ENCODE measurements at regions not wholly inside any gene's neighbourhood (a gene's known extent, or its start where the extent isn't known, plus 50 kb on each side); places are given as distances from the start of the nearest gene placed in this dataset.

GRCh38 chr12:98417266-98417665 is 98.1 kb upstream of the TMPO start:
- H3F3A ChIP-seq (ENCODE audit: insufficient read depth): no peaks in the 10 kb centered on the region
- no peaks in the 10 kb centered on the region for H3K27me3 ChIP-seq (ENCODE audit: low read length)
- H3K9me3 ChIP-seq (ENCODE audit: insufficient read depth, low read length): no peaks in the 10 kb centered on the region
- no peak overlapping the region for H3K4me2 ChIP-seq (ENCODE audit: low read depth, low read length, poor library complexity, severe bottlenecking)
- no peak overlapping the region for H2AFZ ChIP-seq (ENCODE audit: low read depth, low read length, severe bottlenecking)
- H3K27ac ChIP-seq (ENCODE audit: low read depth, low read length): no peak overlapping the region
- H3K9me2 ChIP-seq (replicated peaks; ENCODE audit: insufficient read depth, low read length): no peaks in the 10 kb centered on the region
- no peak overlapping the region for H3K4me3 ChIP-seq (ENCODE audit: insufficient read depth, low read length, poor library complexity, severe bottlenecking)
- H3K9ac ChIP-seq (ENCODE audit: low read length): no peak overlapping the region
- no peaks in the 10 kb centered on the region for H4K20me1 ChIP-seq (ENCODE audit: low read depth, low read length)
- H3K79me2 ChIP-seq (ENCODE audit: insufficient read depth, low read length): no peaks in the 10 kb centered on the region
- no peaks in the 10 kb centered on the region for H3K36me3 ChIP-seq (ENCODE audit: low read length)
- TF ChIP-seq CTCF (IDR thresholded peaks at IDR 0.05; ENCODE audit: insufficient read depth, low read length, poor library complexity, severe bottlenecking) (no peak), EZH2phosphoT487 (conservative IDR thresholded peaks at IDR 0.05; ENCODE audit: low read length) (no peak)

GRCh38 chr12:98418357-98419075 is 96.9 kb upstream of the TMPO start:
- no peaks in the 10 kb centered on the region for H3K9me2 ChIP-seq (replicated peaks; ENCODE audit: insufficient read depth, low read length)
- no peaks in the 10 kb centered on the region for H3K36me3 ChIP-seq (ENCODE audit: low read length)
- H3K9ac ChIP-seq (ENCODE audit: low read length): no peak overlapping the region
- H3K4me3 ChIP-seq (ENCODE audit: insufficient read depth, low read length, poor library complexity, severe bottlenecking): no peak overlapping the region
- no peaks in the 10 kb centered on the region for H3K27me3 ChIP-seq (ENCODE audit: low read length)
- H3K9me3 ChIP-seq (ENCODE audit: insufficient read depth, low read length): no peaks in the 10 kb centered on the region
- H3K4me2 ChIP-seq (ENCODE audit: low read depth, low read length, poor library complexity, severe bottlenecking): no peak overlapping the region
- H2AFZ ChIP-seq (ENCODE audit: low read depth, low read length, severe bottlenecking): no peak overlapping the region
- no peaks in the 10 kb centered on the region for H4K20me1 ChIP-seq (ENCODE audit: low read depth, low read length)
- H3K27ac ChIP-seq (ENCODE audit: low read depth, low read length): no peak overlapping the region
- H3K79me2 ChIP-seq (ENCODE audit: insufficient read depth, low read length): no peaks in the 10 kb centered on the region
- no peak for TF ChIP-seq EZH2phosphoT487 (conservative IDR thresholded peaks at IDR 0.05; ENCODE audit: low read length)
- no peak for TF ChIP-seq CTCF (IDR thresholded peaks at IDR 0.05; ENCODE audit: insufficient read depth, low read length, poor library complexity, severe bottlenecking)
- no peaks in the 10 kb centered on the region for H3F3A ChIP-seq (ENCODE audit: insufficient read depth)

- Histone ChIP-seq H3F3A (ENCODE audit: insufficient read depth) (no peaks in the 10 kb centered on the region), H3K4me2 (ENCODE audit: low read depth, low read length, poor library complexity, severe bottlenecking) (no peak overlapping the region), H3K9me2 (replicated peaks; ENCODE audit: insufficient read depth, low read length) (no peaks in the 10 kb centered on the region), H3K9me3 (ENCODE audit: insufficient read depth, low read length) (no peaks in the 10 kb centered on the region), H3K27me3 (ENCODE audit: low read length) (no peaks in the 10 kb centered on the region), H3K79me2 (ENCODE audit: insufficient read depth, low read length) (no peaks in the 10 kb centered on the region), H3K36me3 (ENCODE audit: low read length) (no peaks in the 10 kb centered on the region), H2AFZ (ENCODE audit: low read depth, low read length, severe bottlenecking) (no peak overlapping the region), H3K4me3 (ENCODE audit: insufficient read depth, low read length, poor library complexity, severe bottlenecking) (no peak overlapping the region), H4K20me1 (ENCODE audit: low read depth, low read length) (no peaks in the 10 kb centered on the region), H3K9ac (ENCODE audit: low read length) (no peak overlapping the region), H3K27ac (ENCODE audit: low read depth, low read length) (no peak overlapping the region)
- TF ChIP-seq EZH2phosphoT487 (conservative IDR thresholded peaks at IDR 0.05; ENCODE audit: low read length) (no peak), CTCF (IDR thresholded peaks at IDR 0.05; ENCODE audit: insufficient read depth, low read length, poor library complexity, severe bottlenecking) (no peak)
These were observed 96.2 kb upstream of the TMPO start for GRCh38 chr12:98419081-98419794.
